ENCODE measurements at regions not wholly inside any gene's neighbourhood (a gene's known extent, or its start where the extent isn't known, plus 50 kb on each side); places are given as distances from the start of the nearest gene placed in this dataset.

DNA sequence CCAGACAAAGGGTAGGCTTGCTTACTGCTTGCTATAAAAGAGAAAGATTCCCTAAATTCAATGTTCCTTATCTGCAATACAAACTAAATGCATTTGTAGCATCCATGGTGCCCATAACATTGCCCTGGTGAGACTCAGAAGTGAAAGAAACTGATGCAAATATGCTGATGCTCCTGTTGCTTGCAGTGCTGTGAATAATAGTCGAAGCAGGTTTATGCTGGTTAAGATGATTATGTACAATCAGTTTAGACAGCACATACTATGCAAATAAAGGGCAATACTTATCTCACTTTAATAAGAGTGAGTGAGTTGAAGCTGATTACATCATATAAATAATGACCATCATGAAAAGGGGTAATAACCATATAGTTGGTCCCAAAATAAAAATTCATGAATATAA is 215.5 kb downstream of the SNCAIP start:
- TF ChIP-seq, protein P1, sequence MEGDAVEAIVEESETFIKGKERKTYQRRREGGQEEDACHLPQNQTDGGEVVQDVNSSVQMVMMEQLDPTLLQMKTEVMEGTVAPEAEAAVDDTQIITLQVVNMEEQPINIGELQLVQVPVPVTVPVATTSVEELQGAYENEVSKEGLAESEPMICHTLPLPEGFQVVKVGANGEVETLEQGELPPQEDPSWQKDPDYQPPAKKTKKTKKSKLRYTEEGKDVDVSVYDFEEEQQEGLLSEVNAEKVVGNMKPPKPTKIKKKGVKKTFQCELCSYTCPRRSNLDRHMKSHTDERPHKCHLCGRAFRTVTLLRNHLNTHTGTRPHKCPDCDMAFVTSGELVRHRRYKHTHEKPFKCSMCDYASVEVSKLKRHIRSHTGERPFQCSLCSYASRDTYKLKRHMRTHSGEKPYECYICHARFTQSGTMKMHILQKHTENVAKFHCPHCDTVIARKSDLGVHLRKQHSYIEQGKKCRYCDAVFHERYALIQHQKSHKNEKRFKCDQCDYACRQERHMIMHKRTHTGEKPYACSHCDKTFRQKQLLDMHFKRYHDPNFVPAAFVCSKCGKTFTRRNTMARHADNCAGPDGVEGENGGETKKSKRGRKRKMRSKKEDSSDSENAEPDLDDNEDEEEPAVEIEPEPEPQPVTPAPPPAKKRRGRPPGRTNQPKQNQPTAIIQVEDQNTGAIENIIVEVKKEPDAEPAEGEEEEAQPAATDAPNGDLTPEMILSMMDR (optimal IDR thresholded peaks at IDR 0.05 in 1 of 3, IDR thresholded peaks at IDR 0.05 in 1 of 3, conservative IDR thresholded peaks at IDR 0.05 in 1 of 3; ENCODE audit: extremely low read depth in 1 of 3, insufficient read depth in 2 of 3, low read length in 3 of 3) = no peak
- TF ChIP-seq EZH2 (IDR thresholded peaks at IDR 0.05; ENCODE audit: low read length) = no peak
